HG03159 (cell line): ENCODE measurements at regions not wholly inside any gene's neighbourhood (a gene's known extent, or its start where the extent isn't known, plus 50 kb on each side); places are given as distances from the start of the nearest gene placed in this dataset.
"Not testable (repeated sequence)": the region's sequence is repeated elsewhere in the genome, so short reads cannot be mapped to it uniquely, and the experiment has no call there.

ENCODE experiments used
- ATAC-seq: cut with Tn5 transposase; IDR thresholded peaks from one replicate; pipeline ENCODE4 v1.9.1; 2021; ENCODE audit warnings: mild to moderate bottlenecking, moderate library complexity; ENCODE audit not compliant: unreplicated experiment

GRCh38 chr10:109809954-109810353 lies 113.4 kb downstream of the XPNPEP1 start:
- not testable (repeated sequence) for ATAC-seq

- ATAC-seq = not testable (repeated sequence)
These were observed 122.1 kb downstream of the XPNPEP1 start for GRCh38 chr10:109801191-109801590.

GRCh38 chr10:109790647-109791046 lies 132.7 kb downstream of the XPNPEP1 start:
- no peak for ATAC-seq

- ATAC-seq = no peak
These were observed 139.1 kb downstream of the XPNPEP1 start for GRCh38 chr10:109784236-109784635.

- ATAC-seq = no peak
These were observed 140.0 kb downstream of the XPNPEP1 start for GRCh38 chr10:109783286-109783685.

- no peak for ATAC-seq
These were observed 142.3 kb downstream of the XPNPEP1 start for GRCh38 chr10:109780997-109781396.

GRCh38 chr10:109778993-109779392 lies 144.3 kb downstream of the XPNPEP1 start:
- no peak for ATAC-seq

GRCh38 chr10:109774121-109774440 lies 149.2 kb downstream of the XPNPEP1 start:
- no peak for ATAC-seq

- no peak for ATAC-seq
These were observed 149.8 kb downstream of the XPNPEP1 start for GRCh38 chr10:109773288-109774120.

- no peak for ATAC-seq
These were observed 152.6 kb downstream of the XPNPEP1 start for GRCh38 chr10:109770663-109771062.

GRCh38 chr10:109769966-109770365 lies 153.3 kb downstream of the XPNPEP1 start:
- ATAC-seq = no peak

GRCh38 chr10:109765838-109766237 lies 157.5 kb downstream of the XPNPEP1 start:
- no peak for ATAC-seq

GRCh38 chr10:109762555-109762954 lies 160.8 kb downstream of the XPNPEP1 start:
- no peak for ATAC-seq

GRCh38 chr10:109757670-109758069 lies 165.6 kb downstream of the XPNPEP1 start:
- not testable (repeated sequence) for ATAC-seq

- no peak for ATAC-seq
These were observed 176.4 kb downstream of the XPNPEP1 start for GRCh38 chr10:109746861-109747260.

GRCh38 chr10:109744020-109744419 lies 179.3 kb downstream of the XPNPEP1 start:
- ATAC-seq = no peak

GRCh38 chr10:109743574-109743973 lies 179.7 kb downstream of the XPNPEP1 start:
- ATAC-seq = no peak

- no peak for ATAC-seq
These were observed 180.2 kb downstream of the XPNPEP1 start for GRCh38 chr10:109743146-109743545.

GRCh38 chr10:109741712-109742111 lies 181.6 kb downstream of the XPNPEP1 start:
- no peak for ATAC-seq

- ATAC-seq = no peak
These were observed 182.9 kb downstream of the XPNPEP1 start for GRCh38 chr10:109740436-109740835.

GRCh38 chr10:109737626-109738025 lies 185.7 kb downstream of the XPNPEP1 start:
- ATAC-seq = no peak

GRCh38 chr10:109737009-109737408 lies 186.3 kb downstream of the XPNPEP1 start:
- ATAC-seq = no peak

GRCh38 chr10:109735776-109736175 lies 187.5 kb downstream of the XPNPEP1 start:
- no peak for ATAC-seq
